ENCODE measurements at regions not wholly inside any gene's neighbourhood (a gene's known extent, or its start where the extent isn't known, plus 50 kb on each side); places are given as distances from the start of the nearest gene placed in this dataset.

- TF ChIP-seq CTCF (IDR thresholded peaks at IDR 0.05; ENCODE audit: control extremely low read depth in 1 of 3, insufficient read depth in 1 of 3, low read depth in 1 of 3, low read length in 3 of 3) (no peak), PHF8 (conservative IDR thresholded peaks at IDR 0.05; ENCODE audit: low read depth, low read length) (no peak), HDAC6 (IDR thresholded peaks at IDR 0.05; ENCODE audit: low read depth, low read length) (no peak)
Measured at GRCh38 chr1:79543394-79543793, 536.9 kb upstream of the ADGRL4 start.

Measured in H1 (cell line).